CD8-positive, alpha-beta memory T cell (primary cell): ENCODE measurements at regions not wholly inside any gene's neighbourhood (a gene's known extent, or its start where the extent isn't known, plus 50 kb on each side); places are given as distances from the start of the nearest gene placed in this dataset.
"Not testable (repeated sequence)": the region's sequence is repeated elsewhere in the genome, so short reads cannot be mapped to it uniquely, and the experiment has no call there.

ENCODE experiments used
- CTCF ChIA-PET: fragments of 350-600 bp; sonication (Branson Sonifier 250); formaldehyde crosslinking; loops from one replicate; lab custom pipeline; 2021; ENCODE audit warnings: antibody characterized with exemption; lab: Charles Lee
- POLR2A ChIA-PET: fragments of 350-600 bp; sonication (Branson Sonifier 250); formaldehyde crosslinking; loops from one replicate; lab custom pipeline; 2021; ENCODE audit warnings: antibody characterized with exemption; lab: Charles Lee
- DNase-seq, 5 donors: peaks; one replicate each; pipeline versions ENCODE4 v3.0.0 to v3.0.0-alpha.2; 2020 to 2022; ENCODE audit warnings: mixed read lengths in 1 of 5
- H3K27ac ChIP-seq: one replicate; pipeline ENCODE4 v1.7.0; 2013; ENCODE audit warnings: low read depth, mild to moderate bottlenecking, low read length, moderate library complexity
- H3K27me3 ChIP-seq: 2 replicates; pipeline ENCODE4 v1.7.0; 2013; ENCODE audit warnings: low read length, mild to moderate bottlenecking; ENCODE audit not compliant: insufficient read depth, poor library complexity, severe bottlenecking
- H3K36me3 ChIP-seq: 2 replicates; pipeline ENCODE4 v1.7.0; 2013; ENCODE audit warnings: mild to moderate bottlenecking, low read length, moderate library complexity; ENCODE audit not compliant: insufficient read depth
- H3K4me1 ChIP-seq: 2 replicates; pipeline ENCODE4 v1.7.0; 2013; ENCODE audit warnings: mild to moderate bottlenecking, low read length, moderate library complexity; ENCODE audit not compliant: insufficient read depth
- H3K4me3 ChIP-seq: 2 replicates; pipeline ENCODE4 v1.7.0; 2013; ENCODE audit warnings: mild to moderate bottlenecking, low read length
- H3K9me3 ChIP-seq: 2 replicates; pipeline ENCODE4 v1.7.0; 2013; ENCODE audit warnings: mild to moderate bottlenecking, low read length
- H3K27ac Mint-ChIP-seq, 8 donors: one replicate each; pipeline ENCODE4 v1.8.0; 2020 to 2021; ENCODE audit warnings: mixed read lengths in 8 of 8, mild to moderate bottlenecking in 6 of 8, inconsistent platforms in 3 of 8, moderate library complexity in 3 of 8
- H3K27me3 Mint-ChIP-seq, 2 donors: one replicate each; pipeline ENCODE4 v1.8.0; 2020 to 2021; ENCODE audit warnings: mixed read lengths in 2 of 2, mild to moderate bottlenecking in 1 of 2, moderate library complexity in 1 of 2
- H3K36me3 Mint-ChIP-seq, 3 donors: one replicate each; pipeline ENCODE4 v1.8.0; 2020 to 2021; ENCODE audit warnings: mixed read lengths in 3 of 3, inconsistent platforms in 1 of 3, mild to moderate bottlenecking in 1 of 3
- H3K4me1 Mint-ChIP-seq, 3 donors: one replicate each; pipeline ENCODE4 v1.8.0; 2020 to 2021; ENCODE audit warnings: mixed read lengths in 3 of 3, inconsistent platforms in 1 of 3, mild to moderate bottlenecking in 1 of 3
- H3K4me3 Mint-ChIP-seq, 7 donors: one replicate each; pipeline ENCODE4 v1.8.0; 2020 to 2021; ENCODE audit warnings: mixed read lengths in 7 of 7, mild to moderate bottlenecking in 6 of 7, moderate library complexity in 4 of 7, inconsistent platforms in 2 of 7
- H3K9me3 Mint-ChIP-seq, 5 donors: one replicate each; pipeline ENCODE4 v1.8.0; 2020 to 2022; ENCODE audit warnings: mixed read lengths in 5 of 5, mild to moderate bottlenecking in 3 of 5, moderate library complexity in 2 of 5, inconsistent platforms in 1 of 5

GRCh38 chr3:110512961-110513360, 558.7 kb upstream of the NECTIN3 start:
- Histone ChIP-seq H3K27ac (no peak overlapping the region), H3K4me1 (no peaks in the 10 kb centered on the region), H3K4me3 (no peak overlapping the region), H3K27me3 (no peaks in the 10 kb centered on the region), H3K9me3 (no peaks in the 10 kb centered on the region), H3K36me3 (no peaks in the 10 kb centered on the region)
- Mint-ChIP-seq H3K27ac (no peak overlapping the region), H3K9me3 (peaks cover 0 to 14% (median 3%) of the 10 kb centered on the region in 5 donors), H3K27me3 (peaks cover 8 to 15% of the 10 kb centered on the region in 2 donors), H3K4me1 (no peaks in the 10 kb centered on the region), H3K36me3 (no peaks in the 10 kb centered on the region), H3K4me3 (no peak overlapping the region)
- POLR2A ChIA-PET = no interaction called here
- DNase-seq = no peak
- CTCF ChIA-PET = no interaction called here

GRCh38 chr3:110518031-110518430, 553.6 kb upstream of the NECTIN3 start:
- Histone ChIP-seq H3K9me3 (no peaks in the 10 kb centered on the region), H3K4me3 (no peak overlapping the region), H3K36me3 (no peaks in the 10 kb centered on the region), H3K27me3 (no peaks in the 10 kb centered on the region), H3K4me1 (no peaks in the 10 kb centered on the region), H3K27ac (no peak overlapping the region)
- POLR2A ChIA-PET = no interaction called here
- no peaks in the 10 kb centered on the region for H3K4me1 Mint-ChIP-seq
- peaks cover 0 to 5% (median 0%) of the 10 kb centered on the region in 5 donors for H3K9me3 Mint-ChIP-seq
- H3K4me3 Mint-ChIP-seq = no peak overlapping the region
- no peaks in the 10 kb centered on the region for H3K36me3 Mint-ChIP-seq
- H3K27ac Mint-ChIP-seq = no peak overlapping the region
- no peak for DNase-seq
- peaks cover 6 to 13% of the 10 kb centered on the region in 2 donors for H3K27me3 Mint-ChIP-seq
- CTCF ChIA-PET = no interaction called here

- no peak for DNase-seq
- no peaks in the 10 kb centered on the region for H3K36me3 Mint-ChIP-seq
- ChIA-PET CTCF (no interaction called here), POLR2A (no interaction called here)
- H3K27ac Mint-ChIP-seq = no peak overlapping the region
- Histone ChIP-seq H3K27ac (no peak overlapping the region), H3K27me3 (no peaks in the 10 kb centered on the region), H3K36me3 (no peaks in the 10 kb centered on the region), H3K4me3 (no peak overlapping the region), H3K9me3 (no peaks in the 10 kb centered on the region), H3K4me1 (no peaks in the 10 kb centered on the region)
- peaks cover 6 to 13% of the 10 kb centered on the region in 2 donors for H3K27me3 Mint-ChIP-seq
- no peak overlapping the region for H3K4me3 Mint-ChIP-seq
- H3K4me1 Mint-ChIP-seq = no peaks in the 10 kb centered on the region
- H3K9me3 Mint-ChIP-seq = peaks cover 0 to 5% (median 0%) of the 10 kb centered on the region in 5 donors
Measured at GRCh38 chr3:110519071-110519470, 552.5 kb upstream of the NECTIN3 start.

- H3K4me1 ChIP-seq = no peaks in the 10 kb centered on the region
- H3K9me3 ChIP-seq = no peaks in the 10 kb centered on the region
- ChIA-PET CTCF (no interaction called here), POLR2A (no interaction called here)
- H3K27ac ChIP-seq = no peak overlapping the region
- H3K9me3 Mint-ChIP-seq = peaks cover 0 to 3% (median 0%) of the 10 kb centered on the region in 5 donors
- H3K4me3 Mint-ChIP-seq = no peak overlapping the region
- H3K27ac Mint-ChIP-seq = no peak overlapping the region
- DNase-seq = no peak
- no peaks in the 10 kb centered on the region for H3K4me1 Mint-ChIP-seq
- peaks cover 4 to 8% of the 10 kb centered on the region in 2 donors for H3K27me3 Mint-ChIP-seq
- no peaks in the 10 kb centered on the region for H3K27me3 ChIP-seq
- no peak overlapping the region for H3K4me3 ChIP-seq
- H3K36me3 ChIP-seq = no peaks in the 10 kb centered on the region
- H3K36me3 Mint-ChIP-seq = no peaks in the 10 kb centered on the region
Measured at GRCh38 chr3:110521019-110521418, 550.6 kb upstream of the NECTIN3 start.

- H3K4me3 Mint-ChIP-seq, H3K4me1 Mint-ChIP-seq, H3K27me3 ChIP-seq, H3K4me1 ChIP-seq, CTCF ChIA-PET, POLR2A ChIA-PET, H3K27me3 Mint-ChIP-seq, H3K27ac ChIP-seq, H3K4me3 ChIP-seq, H3K36me3 Mint-ChIP-seq, H3K9me3 ChIP-seq, H3K27ac Mint-ChIP-seq, DNase-seq, H3K9me3 Mint-ChIP-seq, H3K36me3 ChIP-seq: not testable (repeated sequence)
Measured at GRCh38 chr3:110525558-110526064, 546.0 kb upstream of the NECTIN3 start.

GRCh38 chr3:110526777-110527727, 544.6 kb upstream of the NECTIN3 start:
- H3K4me1 ChIP-seq = no peaks in the 10 kb centered on the region
- H3K27me3 Mint-ChIP-seq = peaks cover 0 to 7% of the 10 kb centered on the region in 2 donors
- no peak for DNase-seq
- no peaks in the 10 kb centered on the region for H3K9me3 ChIP-seq
- H3K9me3 Mint-ChIP-seq = no peaks in the 10 kb centered on the region
- no peaks in the 10 kb centered on the region for H3K27me3 ChIP-seq
- H3K36me3 ChIP-seq = no peaks in the 10 kb centered on the region
- CTCF ChIA-PET = interaction anchor here (1.1 kb wide), 1 partner anchor 13 kb away, joined by 3 read pairs; no protein-coding TSS in a partner anchor
- H3K27ac ChIP-seq = no peak overlapping the region
- no peak overlapping the region for H3K4me3 ChIP-seq
- H3K4me3 Mint-ChIP-seq = no peak overlapping the region
- H3K36me3 Mint-ChIP-seq = no peaks in the 10 kb centered on the region
- POLR2A ChIA-PET = no interaction called here
- no peak overlapping the region for H3K27ac Mint-ChIP-seq
- H3K4me1 Mint-ChIP-seq = no peaks in the 10 kb centered on the region

- DNase-seq = no peak
- H3K4me3 Mint-ChIP-seq = no peak overlapping the region
- no peaks in the 10 kb centered on the region for H3K36me3 Mint-ChIP-seq
- POLR2A ChIA-PET = no interaction called here
- H3K4me1 Mint-ChIP-seq = no peaks in the 10 kb centered on the region
- H3K27me3 ChIP-seq = no peaks in the 10 kb centered on the region
- peaks cover 0 to 7% of the 10 kb centered on the region in 2 donors for H3K27me3 Mint-ChIP-seq
- no peaks in the 10 kb centered on the region for H3K4me1 ChIP-seq
- no peaks in the 10 kb centered on the region for H3K9me3 Mint-ChIP-seq
- CTCF ChIA-PET = no interaction called here
- H3K4me3 ChIP-seq = no peak overlapping the region
- H3K36me3 ChIP-seq = no peaks in the 10 kb centered on the region
- peak overlapping the region; percentile 27 for H3K27ac ChIP-seq
- no peak overlapping the region for H3K27ac Mint-ChIP-seq
- H3K9me3 ChIP-seq = no peaks in the 10 kb centered on the region
Measured at GRCh38 chr3:110528305-110529121, 543.1 kb upstream of the NECTIN3 start.

- no peak overlapping the region for H3K27ac Mint-ChIP-seq
- no peaks in the 10 kb centered on the region for H3K27me3 ChIP-seq
- DNase-seq = no peak
- H3K36me3 ChIP-seq = no peaks in the 10 kb centered on the region
- no peak overlapping the region for H3K27ac ChIP-seq
- ChIA-PET POLR2A (no interaction called here), CTCF (no interaction called here)
- no peak overlapping the region for H3K4me3 ChIP-seq
- no peaks in the 10 kb centered on the region for H3K36me3 Mint-ChIP-seq
- no peaks in the 10 kb centered on the region for H3K9me3 ChIP-seq
- H3K4me3 Mint-ChIP-seq = no peak overlapping the region
- no peaks in the 10 kb centered on the region for H3K4me1 ChIP-seq
- H3K27me3 Mint-ChIP-seq = peaks cover 0 to 7% of the 10 kb centered on the region in 2 donors
- no peaks in the 10 kb centered on the region for H3K4me1 Mint-ChIP-seq
- H3K9me3 Mint-ChIP-seq = peaks cover 0 to 4% (median 0%) of the 10 kb centered on the region in 5 donors
Measured at GRCh38 chr3:110530902-110531301, 540.7 kb upstream of the NECTIN3 start.
